Body of pancreas (tissue), 4 donors: ENCODE measurements at regions not wholly inside any gene's neighbourhood (a gene's known extent, or its start where the extent isn't known, plus 50 kb on each side); places are given as distances from the start of the nearest gene placed in this dataset.
A peak's percentile ranks its signal among the peaks of the same experiment; 100 is the strongest.

Experiments
- POLR2A ChIP-seq, 3 donors: fragments of 450-650 bp; IDR thresholded peaks; one replicate each; pipeline ENCODE4 v1.6.1; 2016; ENCODE audit warnings: antibody characterized with exemption in 3 of 3, mild to moderate bottlenecking in 2 of 3
- TF ChIP-seq, protein P1 (sequence below), 7 experiments: fragments of 450-650 bp in 4 of 7; fragments of 200-600 bp in 3 of 7; sonication (generic) in 3 of 7; IDR thresholded peaks; one replicate each; pipeline ENCODE4 v1.5.1; 2016 to 2019; ENCODE audit warnings: antibody characterized with exemption in 7 of 7

DNA sequence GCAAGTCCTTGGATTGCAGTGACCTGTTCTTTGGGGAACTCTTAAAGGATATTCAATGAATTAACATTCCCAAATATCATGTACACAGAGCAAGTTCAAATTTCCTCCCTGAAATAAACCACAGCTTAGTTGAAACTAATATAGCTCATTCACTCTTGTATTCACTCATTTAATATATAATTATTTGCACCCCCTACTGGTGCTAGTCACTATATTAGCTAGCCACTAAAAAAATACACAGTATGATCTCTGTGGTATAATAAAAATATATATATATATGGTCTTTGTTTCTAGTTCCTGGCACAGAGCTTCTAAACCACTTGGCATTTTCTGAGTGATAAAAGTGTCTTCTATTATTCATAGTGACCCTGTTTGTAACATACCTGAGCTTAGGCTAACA, 177.3 kb upstream of the LYPLAL1 start:
- TF ChIP-seq, protein P1, sequence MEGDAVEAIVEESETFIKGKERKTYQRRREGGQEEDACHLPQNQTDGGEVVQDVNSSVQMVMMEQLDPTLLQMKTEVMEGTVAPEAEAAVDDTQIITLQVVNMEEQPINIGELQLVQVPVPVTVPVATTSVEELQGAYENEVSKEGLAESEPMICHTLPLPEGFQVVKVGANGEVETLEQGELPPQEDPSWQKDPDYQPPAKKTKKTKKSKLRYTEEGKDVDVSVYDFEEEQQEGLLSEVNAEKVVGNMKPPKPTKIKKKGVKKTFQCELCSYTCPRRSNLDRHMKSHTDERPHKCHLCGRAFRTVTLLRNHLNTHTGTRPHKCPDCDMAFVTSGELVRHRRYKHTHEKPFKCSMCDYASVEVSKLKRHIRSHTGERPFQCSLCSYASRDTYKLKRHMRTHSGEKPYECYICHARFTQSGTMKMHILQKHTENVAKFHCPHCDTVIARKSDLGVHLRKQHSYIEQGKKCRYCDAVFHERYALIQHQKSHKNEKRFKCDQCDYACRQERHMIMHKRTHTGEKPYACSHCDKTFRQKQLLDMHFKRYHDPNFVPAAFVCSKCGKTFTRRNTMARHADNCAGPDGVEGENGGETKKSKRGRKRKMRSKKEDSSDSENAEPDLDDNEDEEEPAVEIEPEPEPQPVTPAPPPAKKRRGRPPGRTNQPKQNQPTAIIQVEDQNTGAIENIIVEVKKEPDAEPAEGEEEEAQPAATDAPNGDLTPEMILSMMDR (IDR thresholded peaks at IDR 0.05): peak in 1 of 7 experiments; percentile 5
- no peak for TF ChIP-seq POLR2A (IDR thresholded peaks at IDR 0.05)
